Mesothelial cell of epicardium (in vitro differentiated cells): ENCODE measurements at regions not wholly inside any gene's neighbourhood (a gene's known extent, or its start where the extent isn't known, plus 50 kb on each side); places are given as distances from the start of the nearest gene placed in this dataset.

ENCODE experiments used
- DNase-seq, 2 experiments: peaks; one replicate each; pipeline ENCODE4 v3.0.0; 2021; ENCODE audit warnings: low spot score in 2 of 2; ENCODE audit not compliant: unreplicated experiment in 2 of 2
- H3K27ac Mint-ChIP-seq: 2 replicates; pipeline ENCODE4 v1.8.0; 2021; ENCODE audit warnings: mixed read lengths
- H3K27me3 Mint-ChIP-seq: 2 replicates; pipeline ENCODE4 v1.8.0; 2021; ENCODE audit warnings: low read depth, mixed read lengths
- H3K36me3 Mint-ChIP-seq: 2 replicates; pipeline ENCODE4 v1.8.0; 2021; ENCODE audit warnings: mixed read lengths
- H3K4me1 Mint-ChIP-seq: 2 replicates; pipeline ENCODE4 v1.8.0; 2021; ENCODE audit warnings: mixed read lengths
- H3K4me3 Mint-ChIP-seq: 2 replicates; pipeline ENCODE4 v1.8.0; 2021; ENCODE audit warnings: mild to moderate bottlenecking, moderate library complexity, mixed read lengths
- H3K9me3 Mint-ChIP-seq: 2 replicates; pipeline ENCODE4 v1.8.0; 2021; ENCODE audit warnings: mixed read lengths
- CTCF ChIP-seq: fragments of 200-600 bp; sonication (generic); IDR thresholded peaks from one replicate; pipeline ENCODE4 v1.5.0; 2021; ENCODE audit warnings: antibody characterized with exemption; ENCODE audit not compliant: unreplicated experiment

DNA sequence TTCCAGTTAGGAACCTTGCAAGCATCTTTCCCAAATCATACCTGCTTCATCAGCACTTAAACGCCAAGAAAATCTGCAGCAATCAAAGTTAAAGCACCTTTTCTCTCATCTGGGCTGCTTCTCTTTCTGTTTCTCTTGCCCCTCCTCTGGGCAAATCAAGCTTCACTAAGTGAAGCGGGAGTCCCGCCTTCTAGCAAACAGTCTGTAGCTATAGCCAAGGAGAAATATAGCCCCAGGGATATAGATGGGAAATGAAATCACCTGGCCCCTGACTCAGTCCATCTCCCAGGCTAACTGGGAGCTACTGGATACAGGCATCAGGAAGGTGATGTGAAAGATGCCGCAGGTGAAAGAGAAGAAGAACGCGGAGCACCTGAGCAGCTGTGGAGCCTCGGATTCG is 481.9 kb downstream of the C6orf118 start:
- Mint-ChIP-seq H3K4me3 (no peak overlapping the region), H3K27ac (no peak overlapping the region), H3K4me1 (no peaks in the 10 kb centered on the region), H3K36me3 (no peaks in the 10 kb centered on the region), H3K9me3 (peaks cover under 1% of the 10 kb centered on the region), H3K27me3 (no peaks in the 10 kb centered on the region)
- TF ChIP-seq CTCF = no peak
- DNase-seq = no peak

DNA sequence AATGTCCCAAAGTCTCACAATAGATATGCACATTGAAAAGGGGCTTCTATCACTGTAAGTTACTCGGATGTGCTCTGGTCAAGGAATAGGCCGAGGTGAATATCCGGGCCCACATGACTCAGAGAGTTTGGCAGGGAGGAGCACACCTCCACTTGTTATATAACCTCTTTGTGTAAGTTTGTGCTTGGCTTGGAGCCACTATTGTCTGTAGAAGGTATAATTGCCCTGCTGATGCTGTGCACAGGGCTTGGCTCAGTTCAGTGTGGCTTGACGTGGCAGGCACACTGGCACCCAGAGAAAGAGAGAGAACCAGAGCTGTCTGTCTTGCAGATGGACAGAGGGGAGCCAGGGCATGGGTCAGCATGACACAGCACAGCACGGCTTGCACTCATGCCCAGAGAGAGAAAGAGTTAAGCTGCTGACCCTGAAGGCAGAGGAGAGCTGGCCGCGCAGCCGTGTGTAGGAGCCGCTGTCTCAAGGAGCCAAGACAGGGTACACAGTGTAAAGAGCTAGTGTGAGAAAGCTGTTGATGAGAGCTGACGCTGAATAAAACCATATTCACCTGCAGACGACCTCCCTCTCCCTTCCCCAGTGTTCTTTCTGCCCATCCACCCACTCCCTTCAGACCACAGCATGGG is 482.5 kb downstream of the C6orf118 start:
- Mint-ChIP-seq H3K9me3 (peaks cover 4% of the 10 kb centered on the region), H3K27ac (no peak overlapping the region), H3K36me3 (no peaks in the 10 kb centered on the region), H3K27me3 (no peaks in the 10 kb centered on the region), H3K4me1 (no peaks in the 10 kb centered on the region), H3K4me3 (no peak overlapping the region)
- no peak for DNase-seq
- TF ChIP-seq CTCF = no peak

GRCh38 chr6:164825386-164825785 is 484.0 kb downstream of the C6orf118 start:
- TF ChIP-seq CTCF = no peak
- Mint-ChIP-seq H3K36me3 (no peaks in the 10 kb centered on the region), H3K27ac (no peak overlapping the region), H3K4me3 (no peak overlapping the region), H3K27me3 (no peaks in the 10 kb centered on the region), H3K4me1 (no peaks in the 10 kb centered on the region), H3K9me3 (peaks cover 4% of the 10 kb centered on the region)
- no peak for DNase-seq

- Mint-ChIP-seq H3K36me3 (no peaks in the 10 kb centered on the region), H3K27me3 (no peaks in the 10 kb centered on the region), H3K4me1 (no peaks in the 10 kb centered on the region), H3K4me3 (no peak overlapping the region), H3K9me3 (peaks cover 36% of the 10 kb centered on the region), H3K27ac (no peak overlapping the region)
- TF ChIP-seq CTCF = no peak
- no peak for DNase-seq
These were observed 491.7 kb downstream of the C6orf118 start for GRCh38 chr6:164817662-164818061.

DNA sequence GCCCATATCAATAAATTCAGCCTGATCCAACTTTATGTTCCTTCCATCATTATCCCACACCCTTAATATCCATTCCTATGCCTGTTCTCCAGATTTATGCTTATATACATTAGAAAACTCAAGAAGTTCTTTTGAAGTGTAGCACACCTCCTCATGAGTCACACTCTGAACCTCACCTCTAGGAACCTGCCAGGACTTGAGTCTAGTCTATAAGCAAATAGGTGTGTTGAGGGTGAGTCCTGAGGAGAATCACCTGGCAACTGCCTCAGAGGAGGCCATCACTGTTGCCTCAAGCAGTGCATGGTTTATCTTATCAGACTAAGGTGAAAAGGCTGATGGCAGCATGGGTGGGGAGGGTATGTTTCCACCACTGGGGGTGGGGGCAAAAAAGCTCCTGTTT is 496.7 kb downstream of the C6orf118 start:
- no peak for DNase-seq
- Mint-ChIP-seq H3K4me3 (no peak overlapping the region), H3K27ac (no peak overlapping the region), H3K36me3 (no peaks in the 10 kb centered on the region), H3K9me3 (peaks cover 70% of the 10 kb centered on the region), H3K27me3 (no peaks in the 10 kb centered on the region), H3K4me1 (no peaks in the 10 kb centered on the region)
- TF ChIP-seq CTCF = no peak

- Mint-ChIP-seq H3K36me3 (peaks cover 2% of the 10 kb centered on the region), H3K4me1 (no peaks in the 10 kb centered on the region), H3K9me3 (peaks cover 58% of the 10 kb centered on the region), H3K27me3 (no peaks in the 10 kb centered on the region), H3K4me3 (no peak overlapping the region), H3K27ac (no peak overlapping the region)
- TF ChIP-seq CTCF = no peak
- no peak for DNase-seq
These were observed 502.3 kb downstream of the C6orf118 start for GRCh38 chr6:164807125-164807524.
